Esophagus muscularis mucosa (tissue), 4 donors: ENCODE measurements at regions not wholly inside any gene's neighbourhood (a gene's known extent, or its start where the extent isn't known, plus 50 kb on each side); places are given as distances from the start of the nearest gene placed in this dataset.

Experiments used
- DNase-seq: peaks from one replicate; pipeline ENCODE4 v3.0.0-alpha.2; 2017; ENCODE audit errors: extremely low spot score
- H3K27ac ChIP-seq, 4 donors: fragments of 200-600 bp; sonication (generic); replicated peaks in 1 of 4; 1 replicate in 3 of 4; 2 replicates in 1 of 4; pipeline ENCODE4 v1.5.1; 2016 to 2019; ENCODE audit warnings: mild to moderate bottlenecking in 1 of 4
- H3K27me3 ChIP-seq, 4 donors: fragments of 200-600 bp; sonication (generic); one replicate each; pipeline versions ENCODE4 v1.5.1 to v1.6.0; 2016 to 2019
- H3K36me3 ChIP-seq, 4 donors: fragments of 200-600 bp; sonication (generic); one replicate each; pipeline ENCODE4 v1.5.1; 2016 to 2019
- H3K4me1 ChIP-seq, 4 donors: fragments of 200-600 bp; sonication (generic); one replicate each; pipeline ENCODE4 v1.5.1; 2016 to 2019
- H3K4me3 ChIP-seq, 4 donors: fragments of 200-600 bp; sonication (generic); 1 replicate in 2 of 4; 2 replicates in 2 of 4; pipeline ENCODE4 v1.5.1; 2016 to 2019; ENCODE audit warnings: mild to moderate bottlenecking in 4 of 4, moderate library complexity in 1 of 4
- H3K9me3 ChIP-seq, 4 donors: fragments of 200-600 bp; sonication (generic); 1 replicate in 3 of 4; 2 replicates in 1 of 4; pipeline ENCODE4 v1.5.1; 2016 to 2019
- CTCF ChIP-seq, 3 experiments: fragments of 200-600 bp in 2 of 3; fragments of 450-650 bp in 1 of 3; sonication (generic) in 2 of 3; IDR thresholded peaks; one replicate each; pipeline ENCODE4 v1.5.1; 2017 to 2019; ENCODE audit warnings: antibody characterized with exemption in 3 of 3, mild to moderate bottlenecking in 2 of 3, moderate library complexity in 1 of 3
- EP300 ChIP-seq: sonication (generic); formaldehyde crosslinking; IDR thresholded peaks from one replicate; pipeline ENCODE4 v1.6.1; 2017; ENCODE audit warnings: antibody characterized with exemption
- POLR2A ChIP-seq: fragments of 450-650 bp; IDR thresholded peaks from one replicate; pipeline ENCODE4 v1.6.1; 2017; ENCODE audit warnings: antibody characterized with exemption, moderate library complexity, mild to moderate bottlenecking, low read depth
- POLR2AphosphoS5 ChIP-seq, 2 donors: sonication (generic); formaldehyde crosslinking; IDR thresholded peaks; one replicate each; pipeline ENCODE4 v1.6.1; 2017; ENCODE audit warnings: antibody characterized with exemption in 2 of 2
- WGBS: methylation state at CpG from one replicate; pipeline ENCODE4 v1.1.5; 2018; 5-methylcytosine and 5-hydroxymethylcytosine counted together
- intact Hi-C: fragments of 100-400 bp; cut with DNase I; formaldehyde crosslinking; loops from one replicate; pipeline ENCODE4 v1.15.1; 2023

- DNase-seq = no peak
- TF ChIP-seq POLR2A (no peak), POLR2AphosphoS5 (IDR thresholded peaks at IDR 0.05) (no peak), EP300 (no peak), CTCF (IDR thresholded peaks at IDR 0.05) (no peak)
- H3K27me3 ChIP-seq = peaks cover 0 to 3% (median 0%) of the 10 kb centered on the region in 4 donors
- no peak overlapping the region for H3K27ac ChIP-seq
- WGBS = 54% methylated on average over 7 of the region's 7 CpGs
- intact Hi-C loops = loop anchor here (5.0 kb wide), 1 partner anchor 584 kb away; no protein-coding TSS in a partner anchor
- H3K4me1 ChIP-seq = no peaks in the 10 kb centered on the region
- no peaks in the 10 kb centered on the region for H3K36me3 ChIP-seq
- no peak overlapping the region for H3K4me3 ChIP-seq
- H3K9me3 ChIP-seq = peaks cover 0 to 26% (median 11%) of the 10 kb centered on the region in 4 donors
These were observed 67.6 kb upstream of the RBBP6 start for GRCh38 chr16:24471561-24472350.

GRCh38 chr16:24477492-24477891 lies 61.9 kb upstream of the RBBP6 start:
- no peak overlapping the region for H3K4me3 ChIP-seq
- H3K4me1 ChIP-seq = no peaks in the 10 kb centered on the region
- H3K27me3 ChIP-seq = peaks cover 0 to under 1% (median 0%) of the 10 kb centered on the region in 4 donors
- TF ChIP-seq EP300 (no peak), CTCF (IDR thresholded peaks at IDR 0.05) (no peak), POLR2AphosphoS5 (IDR thresholded peaks at IDR 0.05) (no peak), POLR2A (no peak)
- no peak for DNase-seq
- intact Hi-C loops = no loop called here
- 75% methylated on average over 6 of the region's 6 CpGs for WGBS
- no peaks in the 10 kb centered on the region for H3K36me3 ChIP-seq
- H3K9me3 ChIP-seq = peaks cover 0 to 26% (median 11%) of the 10 kb centered on the region in 4 donors
- no peak overlapping the region for H3K27ac ChIP-seq

GRCh38 chr16:24478401-24478800 lies 61.0 kb upstream of the RBBP6 start:
- H3K9me3 ChIP-seq = peaks cover 0 to 22% (median 10%) of the 10 kb centered on the region in 4 donors
- intact Hi-C loops = no loop called here
- H3K4me1 ChIP-seq = no peaks in the 10 kb centered on the region
- no peaks in the 10 kb centered on the region for H3K27me3 ChIP-seq
- H3K27ac ChIP-seq = no peak overlapping the region
- H3K36me3 ChIP-seq = no peaks in the 10 kb centered on the region
- no peak for DNase-seq
- H3K4me3 ChIP-seq = no peak overlapping the region
- WGBS = 74% methylated on average over 7 of the region's 7 CpGs
- TF ChIP-seq POLR2AphosphoS5 (IDR thresholded peaks at IDR 0.05) (no peak), POLR2A (no peak), CTCF (IDR thresholded peaks at IDR 0.05) (no peak), EP300 (no peak)

GRCh38 chr16:24482681-24483202 lies 56.6 kb upstream of the RBBP6 start:
- no peak for DNase-seq
- H3K4me3 ChIP-seq = no peak overlapping the region
- H3K9me3 ChIP-seq = peaks cover 0 to 11% (median 5%) of the 10 kb centered on the region in 4 donors
- TF ChIP-seq CTCF (IDR thresholded peaks at IDR 0.05) (no peak), POLR2A (no peak), EP300 (no peak), POLR2AphosphoS5 (IDR thresholded peaks at IDR 0.05) (no peak)
- H3K27me3 ChIP-seq = no peaks in the 10 kb centered on the region
- H3K36me3 ChIP-seq = no peaks in the 10 kb centered on the region
- WGBS = 63% methylated on average over 4 of the region's 4 CpGs
- H3K27ac ChIP-seq = no peak overlapping the region
- intact Hi-C loops = no loop called here
- no peaks in the 10 kb centered on the region for H3K4me1 ChIP-seq
